ENCODE measurements at regions not wholly inside any gene's neighbourhood (a gene's known extent, or its start where the extent isn't known, plus 50 kb on each side); places are given as distances from the start of the nearest gene placed in this dataset.
"Not testable (repeated sequence)": the region's sequence is repeated elsewhere in the genome, so short reads cannot be mapped to it uniquely, and the experiment has no call there.

DNA sequence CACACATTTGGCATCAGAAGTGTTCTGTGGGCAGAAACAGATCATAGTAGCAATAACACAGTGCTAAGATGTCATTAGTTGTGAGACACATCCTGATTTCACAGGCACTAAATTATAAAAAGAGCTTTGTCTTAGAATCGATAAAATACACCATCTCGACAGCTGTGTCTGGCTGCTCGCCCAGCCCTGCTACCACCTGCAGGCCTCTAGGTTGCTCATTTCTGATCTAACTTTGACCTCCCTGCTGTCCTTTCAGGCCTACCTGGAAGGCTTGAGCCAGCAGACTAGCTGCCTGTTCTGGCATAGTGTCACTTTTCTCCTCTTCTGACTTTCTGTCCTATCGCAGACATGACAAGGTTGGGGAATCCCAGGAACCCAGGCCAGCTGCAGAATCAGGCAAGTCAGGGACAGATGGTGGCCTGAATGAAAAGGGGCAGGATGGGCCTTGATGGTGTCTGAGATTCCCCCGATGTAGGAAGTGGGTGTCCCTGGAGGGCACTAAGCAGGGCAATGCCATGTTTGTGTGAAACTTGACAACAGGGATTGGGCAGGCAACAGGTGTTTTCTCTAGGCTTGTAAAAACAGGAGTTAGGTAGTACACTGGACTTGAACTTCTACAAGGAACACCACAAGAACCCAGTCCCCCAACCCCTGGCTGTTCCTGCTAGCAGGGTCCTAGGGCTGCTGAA, 66.6 kb upstream of the RHOU start:
- no peak for DNase-seq (ENCODE audit: low read depth)

DNA sequence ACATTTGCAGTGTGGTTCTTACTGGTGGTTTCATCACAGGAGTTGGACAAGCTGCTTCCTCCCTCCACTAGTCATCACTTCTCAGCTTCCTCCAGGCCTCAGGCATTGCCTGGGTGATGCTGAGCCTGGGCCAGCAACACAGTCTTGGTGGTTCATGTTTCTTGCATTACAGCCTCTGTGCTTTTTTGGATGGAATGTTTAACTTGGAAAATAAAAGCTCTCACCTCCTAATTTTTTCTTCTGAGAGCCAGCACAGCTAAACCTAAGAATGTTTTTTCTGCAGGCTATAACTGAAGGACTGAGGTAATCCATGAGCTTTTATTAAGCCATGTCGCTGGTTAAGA, 66.1 kb upstream of the RHOU start:
- DNase-seq (ENCODE audit: low read depth): no peak

DNA sequence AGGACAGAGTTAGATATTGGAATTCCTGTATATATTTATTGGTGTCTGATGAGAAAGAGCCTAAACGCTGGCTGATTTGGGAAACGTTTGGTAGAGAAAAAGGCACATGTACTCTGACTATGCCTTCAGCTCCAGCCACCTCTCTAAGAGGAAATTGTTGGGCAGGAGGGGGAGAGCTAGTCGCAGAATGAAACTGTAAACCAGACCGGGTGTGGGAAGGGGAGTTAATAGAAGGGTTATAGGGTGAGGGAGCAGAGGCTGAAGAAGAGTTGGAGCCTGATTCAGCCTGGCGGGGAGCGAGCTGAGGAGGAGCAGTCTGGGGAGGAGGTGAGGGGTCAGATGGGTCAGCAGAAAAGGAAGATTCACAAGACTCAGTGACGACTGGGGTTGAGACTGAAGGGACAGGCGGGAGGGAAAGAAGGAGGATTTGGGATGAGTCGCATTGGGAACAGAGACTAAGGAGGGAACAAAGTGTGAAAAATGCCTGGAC, 54.2 kb upstream of the RHOU start:
- not testable (repeated sequence) for DNase-seq (ENCODE audit: low read depth)

DNA sequence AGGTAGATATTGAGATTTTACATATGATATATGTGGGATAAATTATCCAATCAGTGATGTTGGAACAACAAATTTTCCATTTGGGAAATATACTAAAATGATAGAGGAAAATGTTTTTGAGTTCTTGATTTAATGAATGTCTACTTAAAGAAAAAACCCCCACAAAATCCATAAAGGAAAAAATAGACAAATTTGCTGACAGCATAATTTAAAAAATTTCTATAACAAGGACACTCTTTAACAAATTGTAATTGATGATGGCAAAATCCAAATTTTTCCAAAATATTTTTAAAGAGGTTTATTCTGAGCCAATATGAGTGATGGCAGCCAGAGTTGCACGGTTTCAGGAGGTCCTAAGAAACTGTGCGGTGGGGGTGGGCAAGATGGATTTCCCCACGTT, 51.9 kb upstream of the RHOU start:
- no peak for DNase-seq (ENCODE audit: low read depth)

DNA sequence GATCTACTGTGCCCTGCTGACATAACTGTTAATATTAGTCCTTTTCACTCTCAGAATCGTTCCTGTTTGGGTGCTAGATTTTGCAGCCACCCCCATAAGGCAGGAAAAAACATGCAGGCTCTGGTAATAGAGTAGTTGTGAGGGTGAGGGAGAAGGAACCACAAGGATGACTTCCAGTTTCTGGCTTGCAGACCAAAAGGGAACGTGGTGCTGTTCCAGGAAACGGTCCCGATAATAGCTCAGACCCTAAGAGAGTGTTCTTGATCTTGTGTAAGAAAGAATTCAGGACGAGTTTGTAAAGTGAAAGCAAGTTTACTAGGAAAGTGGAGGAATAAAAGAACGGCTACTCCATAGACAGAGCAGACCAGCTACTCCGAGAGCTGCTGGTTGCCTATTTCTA, 50.7 kb upstream of the RHOU start:
- no peak for DNase-seq (ENCODE audit: low read depth)

DNA sequence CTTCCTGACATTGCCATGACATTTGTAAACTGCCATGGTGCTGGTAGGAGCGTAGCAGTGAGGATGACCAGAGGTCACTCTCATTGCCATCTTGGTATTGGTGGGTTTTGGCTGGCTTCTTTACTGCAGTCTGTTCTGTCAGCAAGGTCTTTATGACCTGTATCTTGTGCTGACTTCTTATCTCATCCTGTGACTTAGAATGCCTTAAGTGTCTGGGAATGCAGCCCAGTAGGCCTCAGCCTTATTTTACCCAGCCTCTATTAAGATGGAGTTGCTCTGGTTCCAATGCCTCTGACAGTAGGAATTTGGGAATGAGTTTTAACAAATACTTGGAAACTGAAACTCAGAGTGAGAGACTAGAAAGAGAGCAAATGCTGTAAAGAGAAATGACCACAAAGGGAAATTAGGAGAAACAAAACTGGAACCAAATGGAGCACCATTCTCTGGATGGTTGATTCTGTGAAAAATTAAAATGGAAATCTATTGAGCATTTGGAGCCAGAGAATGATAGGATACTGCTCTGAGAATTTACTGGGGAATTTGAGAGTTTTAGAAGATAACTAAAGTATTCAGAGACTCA, 50.1 kb upstream of the RHOU start:
- DNase-seq (ENCODE audit: low read depth): no peak
